ENCODE measurements at regions not wholly inside any gene's neighbourhood (a gene's known extent, or its start where the extent isn't known, plus 50 kb on each side); places are given as distances from the start of the nearest gene placed in this dataset.

DNA sequence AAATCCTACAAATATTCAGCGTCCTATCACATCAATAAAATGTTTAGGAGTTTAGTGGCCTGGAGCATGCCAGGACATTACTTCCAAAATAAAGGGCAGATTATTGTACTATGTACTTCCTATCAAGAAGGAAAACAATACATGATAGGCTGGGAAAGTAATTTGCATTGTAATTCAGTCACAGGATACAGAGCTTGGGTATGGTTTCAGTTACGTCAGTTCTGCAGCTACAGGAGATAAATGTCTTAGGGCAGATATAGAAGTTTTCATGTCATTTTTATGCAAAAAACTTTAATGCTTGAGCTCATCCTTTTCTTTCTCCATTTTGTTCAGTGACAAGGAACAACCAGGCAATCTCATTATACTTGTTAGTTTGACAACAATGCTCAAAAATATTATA is 155.2 kb downstream of the NFKBIZ start:
- TF ChIP-seq, protein P1, sequence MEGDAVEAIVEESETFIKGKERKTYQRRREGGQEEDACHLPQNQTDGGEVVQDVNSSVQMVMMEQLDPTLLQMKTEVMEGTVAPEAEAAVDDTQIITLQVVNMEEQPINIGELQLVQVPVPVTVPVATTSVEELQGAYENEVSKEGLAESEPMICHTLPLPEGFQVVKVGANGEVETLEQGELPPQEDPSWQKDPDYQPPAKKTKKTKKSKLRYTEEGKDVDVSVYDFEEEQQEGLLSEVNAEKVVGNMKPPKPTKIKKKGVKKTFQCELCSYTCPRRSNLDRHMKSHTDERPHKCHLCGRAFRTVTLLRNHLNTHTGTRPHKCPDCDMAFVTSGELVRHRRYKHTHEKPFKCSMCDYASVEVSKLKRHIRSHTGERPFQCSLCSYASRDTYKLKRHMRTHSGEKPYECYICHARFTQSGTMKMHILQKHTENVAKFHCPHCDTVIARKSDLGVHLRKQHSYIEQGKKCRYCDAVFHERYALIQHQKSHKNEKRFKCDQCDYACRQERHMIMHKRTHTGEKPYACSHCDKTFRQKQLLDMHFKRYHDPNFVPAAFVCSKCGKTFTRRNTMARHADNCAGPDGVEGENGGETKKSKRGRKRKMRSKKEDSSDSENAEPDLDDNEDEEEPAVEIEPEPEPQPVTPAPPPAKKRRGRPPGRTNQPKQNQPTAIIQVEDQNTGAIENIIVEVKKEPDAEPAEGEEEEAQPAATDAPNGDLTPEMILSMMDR (IDR thresholded peaks at IDR 0.05; ENCODE audit: low read length) = no peak
- no peak for TF ChIP-seq EZH2 (optimal IDR thresholded peaks at IDR 0.05; ENCODE audit: low read depth, low read length)

Data from MM.1S (cell line).